GM12874 (cell line): ENCODE measurements at regions not wholly inside any gene's neighbourhood (a gene's known extent, or its start where the extent isn't known, plus 50 kb on each side); places are given as distances from the start of the nearest gene placed in this dataset.

Experiments used
- CTCF ChIP-seq: IDR thresholded peaks from 2 replicates; pipeline ENCODE4 v1.5.1; 2011; ENCODE audit warnings: low read depth, mild to moderate bottlenecking, control low read depth, low read length, moderate library complexity; ENCODE audit not compliant: insufficient read depth

GRCh38 chr3:82179291-82179690 lies 417.8 kb upstream of the GBE1 start:
- TF ChIP-seq CTCF, result no peak

GRCh38 chr3:82178291-82178690 lies 416.8 kb upstream of the GBE1 start:
- TF ChIP-seq CTCF, result no peak

DNA sequence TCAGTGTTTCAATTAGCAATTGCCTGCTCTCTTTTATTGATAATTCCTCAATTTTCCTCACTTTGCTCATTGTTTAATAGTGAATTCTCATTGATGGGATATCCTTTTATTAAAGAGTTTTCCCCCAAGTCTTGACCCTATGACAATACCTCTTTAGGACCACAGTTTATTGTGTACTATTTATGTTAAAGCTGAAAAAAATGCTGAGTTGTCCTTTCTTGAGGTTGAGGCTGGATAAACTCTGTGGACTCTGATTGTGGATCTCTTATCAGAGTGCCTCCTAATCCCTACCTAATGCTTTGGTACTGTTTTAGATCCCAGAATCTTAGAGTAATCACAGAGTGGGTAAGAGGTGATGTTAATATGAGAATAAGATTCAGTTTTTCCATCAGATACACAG lies 416.3 kb upstream of the GBE1 start:
- TF ChIP-seq CTCF, result no peak

DNA sequence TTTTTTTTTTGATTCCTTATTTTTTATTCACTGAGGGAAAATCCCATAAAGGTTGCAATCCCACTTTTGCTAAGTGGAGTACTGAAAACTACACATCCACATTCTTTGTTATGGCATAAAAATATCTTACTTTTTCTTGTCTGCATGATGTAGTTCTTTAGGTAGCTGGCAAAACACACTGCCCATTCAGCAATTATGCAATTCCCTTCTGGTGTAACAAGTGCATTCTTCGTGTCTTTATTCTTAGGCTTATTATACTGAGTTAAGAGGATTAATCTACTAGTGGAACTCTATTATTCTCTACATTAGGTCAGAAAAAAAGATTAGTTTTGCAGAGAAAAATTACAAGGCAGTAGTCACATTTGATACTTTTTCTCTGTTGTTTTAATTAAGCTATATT lies 403.8 kb upstream of the GBE1 start:
- TF ChIP-seq CTCF, result no peak

GRCh38 chr3:82163907-82164520 lies 402.6 kb upstream of the GBE1 start:
- TF ChIP-seq CTCF, result no peak

- TF ChIP-seq CTCF, result no peak
Observed at GRCh38 chr3:82157952-82158351, 396.5 kb upstream of the GBE1 start.

- no peak for TF ChIP-seq CTCF
Observed at GRCh38 chr3:82145742-82146141, 384.3 kb upstream of the GBE1 start.
